NCI-H1105 treated with DMSO at 0.1 percent for 48 hours (cell line): ENCODE measurements at regions not wholly inside any gene's neighbourhood (a gene's known extent, or its start where the extent isn't known, plus 50 kb on each side); places are given as distances from the start of the nearest gene placed in this dataset.
A peak's percentile ranks its signal among the peaks of the same experiment; 100 is the strongest.
"Not testable (repeated sequence)": the region's sequence is repeated elsewhere in the genome, so short reads cannot be mapped to it uniquely, and the experiment has no call there.

ENCODE experiments used
- DNase-seq: peaks from one replicate; lab custom pipeline; 2025; lab: John Stamatoyannopoulos, UW

DNA sequence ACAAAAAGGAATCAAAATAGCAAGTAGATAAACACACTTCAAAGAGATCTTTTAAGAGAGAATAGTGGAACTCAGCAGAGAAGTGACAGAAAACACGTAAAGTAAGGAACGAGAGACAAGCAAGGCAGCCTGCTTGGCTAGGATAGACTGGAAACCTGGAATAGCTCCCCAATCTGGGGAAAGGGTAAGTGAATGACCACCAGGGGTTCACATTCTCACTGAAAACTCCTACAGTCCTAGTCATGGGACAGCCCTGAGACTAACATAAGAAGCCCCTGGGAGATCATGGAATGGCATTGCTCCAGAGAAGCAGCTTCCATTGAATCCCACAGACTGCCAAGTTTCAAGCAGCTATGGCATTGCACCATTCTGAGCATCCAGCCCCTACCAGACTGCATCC is 363.6 kb upstream of the ARPP21 start:
- no peak for DNase-seq

DNA sequence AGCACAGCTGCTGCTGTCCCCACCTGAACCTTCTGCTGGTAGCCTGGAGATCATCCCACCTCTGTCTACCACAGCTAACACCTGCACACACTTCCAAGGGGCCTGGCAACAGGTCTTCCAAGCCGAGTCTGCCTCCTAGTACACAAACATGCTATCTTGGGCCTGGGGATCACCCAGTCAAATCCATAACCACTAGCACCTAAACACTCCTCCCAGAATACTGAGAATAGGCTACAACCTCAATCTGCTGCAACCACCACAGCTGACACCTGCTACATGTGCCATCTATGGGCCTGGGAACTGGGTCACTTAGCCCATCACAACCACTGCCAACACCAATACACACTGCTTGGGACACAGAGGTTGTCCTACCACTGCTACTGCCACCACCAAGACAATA is 362.8 kb upstream of the ARPP21 start:
- DNase-seq, result no peak

DNA sequence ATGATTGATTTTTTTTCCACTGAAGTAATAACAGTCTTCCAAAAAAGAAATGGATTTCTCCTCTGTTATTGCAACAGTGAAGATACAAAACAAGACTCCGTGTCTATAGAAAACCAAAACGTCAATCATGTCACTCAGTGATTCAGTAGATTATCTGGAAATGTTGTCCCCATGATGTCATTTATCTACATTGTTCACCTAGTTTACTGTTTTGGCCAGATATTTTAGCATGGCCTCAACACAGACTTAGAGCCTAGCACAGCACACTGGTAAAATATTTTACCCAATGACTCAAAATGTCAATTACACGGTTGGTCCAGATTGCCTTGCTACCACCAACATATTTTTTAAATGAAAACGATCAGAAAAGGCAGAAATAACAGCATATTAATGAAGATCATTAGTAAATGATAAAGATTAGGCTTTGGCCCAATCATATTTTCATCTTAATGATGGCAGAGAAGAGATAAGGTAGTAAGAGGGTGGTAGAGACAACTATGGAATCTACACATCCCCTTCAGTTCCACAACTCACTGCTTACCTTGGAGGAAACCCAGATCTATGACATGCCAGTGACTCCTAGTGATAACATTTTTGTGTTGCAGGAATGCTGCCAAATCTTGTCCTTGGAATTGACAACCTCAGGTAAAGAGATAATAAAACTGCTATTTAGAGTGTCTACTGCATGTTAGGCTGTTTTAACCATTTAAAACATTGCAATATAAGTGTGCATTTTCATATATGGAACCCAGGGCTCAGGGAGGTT is 347.7 kb upstream of the ARPP21 start:
- DNase-seq, result no peak

DNA sequence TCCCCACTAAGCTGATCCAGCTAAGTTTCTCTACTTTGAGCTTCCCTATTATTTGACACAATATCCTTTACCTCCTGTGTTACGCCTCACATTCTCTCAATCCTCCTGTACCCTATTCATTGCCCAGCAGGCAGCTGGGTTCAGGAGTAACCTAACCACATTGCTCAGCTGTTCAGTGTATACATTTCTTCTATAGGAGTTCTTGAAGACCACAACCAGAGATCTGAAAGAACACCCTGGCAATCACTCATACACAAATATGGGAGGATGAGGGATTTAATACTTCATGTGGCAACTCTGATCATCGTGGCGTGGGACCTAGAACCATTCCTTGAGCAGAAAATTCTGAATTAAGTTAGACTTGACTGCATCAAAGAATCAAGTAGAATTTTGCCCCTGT is 346.8 kb upstream of the ARPP21 start:
- DNase-seq, result no peak

DNA sequence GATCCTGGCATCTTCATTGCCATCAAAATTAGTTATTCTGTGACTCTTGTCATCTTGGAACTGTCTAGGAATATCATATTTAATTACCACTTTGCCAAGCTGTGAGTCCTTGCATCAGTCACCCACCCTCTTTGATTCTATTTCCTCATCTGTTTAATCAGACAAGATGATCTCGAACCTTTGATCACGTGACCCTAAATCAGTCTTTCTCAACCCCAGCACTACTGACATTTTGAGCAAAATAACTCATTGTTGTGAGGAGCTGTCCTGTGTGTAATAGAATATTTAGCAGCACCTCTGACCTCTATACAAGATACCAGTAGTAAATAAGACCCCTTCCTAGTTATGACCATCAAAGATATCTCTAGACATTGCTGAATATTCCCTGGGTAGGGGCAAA is 343.4 kb upstream of the ARPP21 start:
- no peak for DNase-seq

GRCh38 chr3:35296533-35296932 is 342.8 kb upstream of the ARPP21 start:
- no peak for DNase-seq

DNA sequence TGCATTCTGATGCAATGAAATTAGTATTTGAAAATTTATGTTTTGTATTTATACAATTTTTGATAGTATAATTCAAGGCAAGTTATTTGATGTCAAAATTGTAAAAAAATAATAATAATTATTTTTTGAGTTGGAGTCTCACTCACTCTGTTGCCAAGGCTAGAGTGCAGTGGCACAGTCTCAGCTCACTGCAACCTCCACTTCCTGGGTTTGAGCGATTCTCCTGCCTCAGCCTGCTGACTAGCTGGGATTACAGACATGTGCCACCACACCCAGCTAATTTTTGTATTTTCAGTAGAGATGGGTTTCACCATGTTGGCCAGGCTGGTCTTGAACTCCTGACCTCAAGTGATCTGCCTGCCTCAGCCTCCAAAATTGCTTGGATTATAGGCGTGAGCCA is 342.4 kb upstream of the ARPP21 start:
- not testable (repeated sequence) for DNase-seq

DNA sequence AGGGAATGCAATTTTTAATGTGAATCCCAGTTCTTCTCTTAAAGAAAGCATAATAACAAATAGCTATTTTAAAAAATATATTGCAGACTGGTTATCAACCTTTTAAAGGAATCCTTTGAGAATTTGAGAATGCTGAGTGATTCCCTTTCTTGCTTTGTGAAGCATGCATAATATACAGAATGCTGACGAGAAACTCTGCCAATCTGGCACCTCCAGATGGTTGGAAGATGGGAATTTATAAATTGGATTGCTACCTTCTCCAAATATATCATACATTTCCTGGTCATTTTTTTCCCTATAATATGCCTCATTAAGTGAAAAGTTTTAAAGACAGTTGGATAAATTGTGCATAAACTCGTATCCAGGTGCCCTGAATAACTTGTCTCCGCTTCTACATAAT is 333.9 kb upstream of the ARPP21 start:
- DNase-seq, result no peak

DNA sequence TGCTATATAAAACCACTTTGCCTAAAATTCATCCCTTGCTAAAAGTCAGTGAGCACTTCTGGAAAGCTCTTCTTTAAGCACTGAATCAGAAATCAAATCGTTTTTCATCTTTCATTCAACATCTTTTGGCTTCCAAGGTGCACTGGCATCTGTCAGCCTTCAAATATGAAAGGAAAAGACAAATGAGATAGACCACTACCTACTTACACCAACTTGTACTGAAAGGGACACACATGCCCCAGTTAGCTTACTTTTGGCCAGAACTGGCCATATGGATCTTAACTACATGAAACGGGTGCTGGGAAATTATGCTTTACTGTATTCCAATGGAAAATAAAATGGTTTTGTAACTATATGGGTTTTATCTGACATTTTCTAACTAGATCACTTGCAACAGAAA is 332.0 kb upstream of the ARPP21 start:
- DNase-seq, result no peak

GRCh38 chr3:35316841-35317240 is 322.5 kb upstream of the ARPP21 start:
- DNase-seq, result not testable (repeated sequence)

DNA sequence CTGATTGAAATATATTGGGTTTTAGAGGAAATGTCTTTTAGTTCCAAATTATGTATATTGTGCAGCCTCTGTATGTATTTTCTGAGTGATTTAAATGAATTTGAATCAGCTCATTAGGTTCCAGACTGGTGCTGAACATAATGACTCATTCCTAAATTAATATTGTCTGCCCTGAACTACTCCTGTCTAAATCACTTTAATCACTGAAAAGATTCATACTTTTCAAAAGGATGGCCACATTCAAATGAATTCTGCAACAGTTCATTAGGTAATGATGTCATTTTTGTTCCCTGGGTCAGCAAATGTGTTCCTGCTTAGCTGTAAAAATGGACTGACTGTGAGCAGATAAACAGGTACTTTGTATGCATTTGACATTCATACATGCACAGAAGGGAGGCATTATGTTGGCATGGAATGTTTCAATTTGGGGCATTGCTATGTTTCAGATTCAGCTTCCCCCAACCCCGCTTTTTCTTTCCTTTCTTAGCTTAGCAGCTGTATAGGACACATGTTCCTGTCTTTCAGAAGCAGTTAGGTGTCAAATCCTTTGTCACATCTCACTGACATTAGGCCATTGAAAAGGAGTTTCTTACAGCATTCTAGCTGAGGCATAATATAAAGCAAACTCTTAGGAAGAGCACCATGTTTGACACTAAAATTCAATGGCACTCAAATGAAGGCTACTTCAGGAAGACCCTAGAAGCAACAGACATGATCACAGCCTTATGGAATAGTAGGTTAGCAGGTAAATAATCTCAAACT is 318.5 kb upstream of the ARPP21 start:
- no peak for DNase-seq

- DNase-seq, result no peak
These were observed 317.3 kb upstream of the ARPP21 start for GRCh38 chr3:35322070-35322469.

DNA sequence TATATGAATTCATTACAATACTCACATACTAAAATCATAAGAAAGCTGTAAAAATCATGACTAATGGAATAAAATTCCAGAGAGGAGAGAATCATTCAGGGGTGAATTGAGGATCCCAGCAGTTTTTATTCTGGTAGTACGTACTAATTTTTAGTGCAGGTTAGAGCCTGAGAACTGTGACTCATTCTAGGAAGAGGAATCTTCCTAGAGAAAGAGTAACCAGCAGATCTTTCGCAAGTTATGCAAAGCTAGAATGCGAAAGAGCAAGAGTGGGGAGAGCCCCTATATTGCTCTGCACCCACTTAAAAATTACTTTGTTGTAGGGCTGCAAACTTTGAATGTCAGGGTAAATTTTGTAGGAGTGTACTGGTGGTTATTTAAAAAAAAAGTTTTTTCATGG is 303.6 kb upstream of the ARPP21 start:
- DNase-seq, result no peak

DNA sequence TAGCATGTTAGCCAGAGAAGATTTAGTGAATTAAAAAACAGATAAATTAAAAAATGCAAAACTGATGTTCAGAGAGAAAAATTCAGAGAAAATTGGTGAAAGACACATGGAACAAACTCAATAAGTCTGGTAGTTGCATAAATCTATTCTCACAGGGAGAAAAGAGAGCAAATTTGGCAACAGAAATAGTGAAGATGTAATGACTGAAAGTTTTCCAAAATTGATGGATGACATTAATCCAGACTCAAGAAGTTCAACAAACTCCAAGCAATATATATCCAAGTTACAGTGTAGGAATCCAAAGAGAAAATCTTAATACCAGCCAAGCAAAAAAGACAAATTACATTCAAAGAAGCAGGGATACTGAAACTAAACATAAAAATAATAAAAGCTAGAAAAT is 302.7 kb upstream of the ARPP21 start:
- DNase-seq, result no peak

- no peak for DNase-seq
These were observed 301.1 kb upstream of the ARPP21 start for GRCh38 chr3:35338186-35338585.

DNA sequence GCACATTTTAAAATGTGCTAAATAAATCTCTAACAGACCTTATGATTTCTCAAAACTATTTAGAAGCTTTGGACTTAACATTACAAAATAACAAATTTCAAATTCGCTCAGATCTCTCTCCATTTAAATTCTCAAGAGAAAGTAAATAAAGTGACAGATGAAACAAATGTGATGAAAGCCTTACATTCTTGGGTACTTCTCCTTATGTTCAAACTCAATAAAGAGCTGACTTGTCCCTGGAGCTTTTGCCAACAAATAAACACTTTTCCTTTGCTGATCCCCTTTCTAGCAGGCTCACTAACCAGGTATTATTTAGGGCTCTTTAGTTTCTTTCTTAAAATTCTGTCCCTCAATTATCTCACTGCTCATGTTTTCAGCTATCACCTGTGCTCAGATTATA is 259.1 kb upstream of the ARPP21 start:
- no peak for DNase-seq

DNA sequence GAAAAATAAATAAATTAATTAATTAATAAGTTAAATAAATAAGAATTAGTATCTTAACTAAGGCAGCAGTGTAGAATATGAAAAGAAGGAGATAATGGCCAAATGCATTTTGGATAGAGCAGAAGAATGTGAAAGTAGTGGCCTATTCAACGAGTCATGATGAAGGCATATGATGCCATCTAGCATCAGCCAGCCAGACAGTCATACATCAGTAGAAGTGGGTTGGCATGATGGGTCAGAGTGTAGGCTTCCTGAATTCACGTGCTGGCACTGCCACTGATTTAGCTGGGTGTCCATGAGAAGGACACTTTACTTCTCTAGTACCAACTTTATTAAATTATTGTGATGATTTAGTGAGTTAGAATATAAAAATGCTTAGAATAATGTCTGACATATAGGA is 256.1 kb upstream of the ARPP21 start:
- no peak for DNase-seq

GRCh38 chr3:35383719-35384555 is 255.4 kb upstream of the ARPP21 start:
- DNase-seq, result peak; percentile 9

DNA sequence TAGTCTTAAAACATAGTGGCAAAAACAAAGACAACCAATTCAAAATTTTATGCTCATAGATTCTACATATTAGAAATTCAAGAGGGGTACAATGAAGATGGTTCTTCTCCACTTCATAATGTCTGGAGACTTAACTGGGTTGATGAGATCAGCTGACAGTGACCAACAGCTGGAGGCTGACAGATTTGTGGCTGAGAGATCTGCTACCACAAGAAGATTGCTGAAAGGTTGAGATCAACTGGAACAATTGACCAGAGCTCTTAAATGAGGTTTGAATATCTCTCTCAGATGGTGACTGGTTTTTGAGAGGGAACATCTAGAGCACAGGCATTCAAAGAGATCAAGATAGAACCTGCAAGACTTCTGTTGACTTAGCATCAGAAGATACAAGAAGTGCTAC is 254.1 kb upstream of the ARPP21 start:
- no peak for DNase-seq

DNA sequence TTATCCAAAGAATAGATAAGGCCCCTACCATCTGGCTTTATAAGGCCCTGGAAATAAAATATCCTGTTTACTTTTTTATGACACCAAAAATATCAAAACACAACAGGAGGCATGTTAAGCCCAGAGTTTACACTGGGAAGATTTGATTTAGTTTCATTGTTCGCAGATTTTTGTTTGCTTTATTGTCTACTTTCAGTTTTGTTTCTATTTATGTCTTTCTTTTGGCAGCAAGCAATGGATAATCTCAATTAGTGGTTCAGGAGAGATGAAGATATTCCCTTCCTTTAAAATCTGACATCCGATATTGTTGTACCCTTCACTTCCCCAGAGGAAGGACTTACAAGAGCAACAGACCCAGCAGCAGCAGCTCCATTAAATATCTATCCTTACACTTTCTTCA is 249.4 kb upstream of the ARPP21 start:
- no peak for DNase-seq

DNA sequence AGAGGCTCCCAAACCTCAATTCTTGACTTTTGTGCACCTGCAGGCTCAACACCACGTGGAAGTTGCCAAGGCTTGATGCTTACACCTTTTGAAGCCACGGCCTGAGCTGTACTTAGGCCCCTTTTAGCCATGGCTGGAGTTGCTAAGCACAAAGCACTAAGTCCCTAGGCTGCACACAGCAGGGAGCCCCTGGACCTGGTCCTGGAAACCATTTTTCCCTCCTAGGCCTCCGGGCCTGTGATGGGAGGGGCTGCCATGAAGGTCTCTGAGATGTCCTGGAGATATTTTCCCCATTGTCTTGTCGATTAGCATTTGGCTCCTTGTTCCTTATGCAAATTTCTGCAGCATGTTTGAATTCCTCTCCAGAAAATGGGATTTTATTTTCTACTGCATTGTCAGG is 247.1 kb upstream of the ARPP21 start:
- no peak for DNase-seq

DNA sequence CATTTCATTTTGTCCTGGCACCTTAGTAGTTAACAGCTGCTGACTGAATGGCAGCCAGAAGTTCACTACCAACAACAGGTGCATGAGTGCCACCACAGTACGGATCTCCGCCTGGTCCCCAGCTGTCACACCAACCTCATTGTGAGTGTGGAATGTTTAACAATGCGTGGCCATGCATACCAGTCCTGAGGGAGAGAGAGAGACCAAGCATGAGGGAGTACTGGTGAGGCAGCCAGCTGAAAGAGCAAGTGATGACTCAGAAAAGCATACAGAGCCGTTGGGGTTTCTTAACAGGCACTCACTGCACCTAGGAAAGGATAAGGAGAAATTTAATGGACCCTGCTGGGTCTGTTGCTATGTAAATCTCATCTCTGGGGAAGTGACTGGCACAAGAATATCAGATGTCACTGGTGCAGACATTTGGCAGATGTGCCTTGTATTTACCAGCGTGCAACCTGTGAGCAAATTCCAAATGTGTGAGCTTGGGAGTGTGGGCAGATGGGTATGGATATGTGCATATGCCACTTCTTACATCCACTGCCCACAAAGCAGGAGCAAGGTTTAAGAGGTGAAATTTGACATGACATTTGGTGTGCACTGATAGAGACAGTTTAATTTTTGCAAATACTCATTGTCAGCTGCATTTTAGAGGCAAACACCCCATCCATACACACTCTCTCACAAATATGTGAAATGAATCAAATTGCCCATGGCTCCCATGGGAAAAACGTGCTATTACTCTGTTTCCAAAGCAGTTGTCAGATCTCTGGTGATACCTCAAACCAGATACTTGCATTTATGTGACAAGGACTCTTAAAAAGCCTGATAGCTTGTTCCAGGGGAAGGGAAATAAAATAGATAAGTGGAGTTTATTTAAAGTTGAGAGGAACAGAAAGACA is 245.2 kb upstream of the ARPP21 start:
- no peak for DNase-seq
